ENCODE measurements at regions not wholly inside any gene's neighbourhood (a gene's known extent, or its start where the extent isn't known, plus 50 kb on each side); places are given as distances from the start of the nearest gene placed in this dataset.

GRCh38 chr2:4278392-4278791 lies 575.0 kb downstream of the DCDC2C start:
- POLR2A ChIA-PET (ENCODE audit: unreplicated experiment), result no interaction called here
- TF ChIP-seq EZH2 (IDR thresholded peaks at IDR 0.05; ENCODE audit: low read depth), result no peak
- TF ChIP-seq CTCF (conservative IDR thresholded peaks at IDR 0.05), result no peak

GRCh38 chr2:4279431-4279830 lies 576.1 kb downstream of the DCDC2C start:
- ChIA-PET CTCF (no interaction called here), POLR2A (ENCODE audit: unreplicated experiment) (no interaction called here)
- Histone ChIP-seq H4K20me1 (ENCODE audit: insufficient read depth) (no peaks in the 10 kb centered on the region), H3K4me1 (replicated peaks; ENCODE audit: insufficient read depth) (no peaks in the 10 kb centered on the region), H3K4me2 (no peak overlapping the region), H3K4me3 (no peak overlapping the region), H3K9me2 (ENCODE audit: insufficient read depth) (no peaks in the 10 kb centered on the region), H3K27me3 (ENCODE audit: insufficient read depth, low read depth) (no peaks in the 10 kb centered on the region), H3K79me2 (ENCODE audit: low read depth) (no peaks in the 10 kb centered on the region), H3K36me3 (ENCODE audit: low read depth) (no peaks in the 10 kb centered on the region), H2AFZ (no peak overlapping the region), H3F3A (ENCODE audit: insufficient read depth, low read depth) (no peaks in the 10 kb centered on the region), H3K27ac (no peak overlapping the region), H3K9me3 (ENCODE audit: insufficient read depth, low read depth) (no peaks in the 10 kb centered on the region)
- no peak for DNase-seq
- intact Hi-C loops (cut with micrococcal nuclease; ENCODE audit: unreplicated experiment), result no loop called here
- BruUV-seq (replicated peaks), result no TSS peak
- TF ChIP-seq CTCF (conservative IDR thresholded peaks at IDR 0.05) (no peak), EZH2 (IDR thresholded peaks at IDR 0.05; ENCODE audit: low read depth) (no peak)

More at GRCh38 chr2:4278392-4278791, 575.0 kb downstream of the DCDC2C start:
- Histone ChIP-seq H3K9me2 (ENCODE audit: insufficient read depth) (no peaks in the 10 kb centered on the region), H3K4me2 (no peak overlapping the region), H3K36me3 (ENCODE audit: low read depth) (no peaks in the 10 kb centered on the region), H3K4me3 (no peak overlapping the region), H3K27ac (no peak overlapping the region), H3K27me3 (ENCODE audit: insufficient read depth, low read depth) (no peaks in the 10 kb centered on the region), H2AFZ (no peak overlapping the region), H4K20me1 (ENCODE audit: insufficient read depth) (no peaks in the 10 kb centered on the region), H3F3A (ENCODE audit: insufficient read depth, low read depth) (no peaks in the 10 kb centered on the region), H3K79me2 (ENCODE audit: low read depth) (no peaks in the 10 kb centered on the region), H3K4me1 (replicated peaks; ENCODE audit: insufficient read depth) (no peaks in the 10 kb centered on the region), H3K9me3 (ENCODE audit: insufficient read depth, low read depth) (no peaks in the 10 kb centered on the region)
- no peak for DNase-seq
- CTCF ChIA-PET, result no interaction called here
- BruUV-seq (replicated peaks), result no TSS peak
- intact Hi-C loops (cut with micrococcal nuclease; ENCODE audit: unreplicated experiment), result no loop called here

GRCh38 chr2:4291430-4291829 lies 588.1 kb downstream of the DCDC2C start:
- TF ChIP-seq EZH2 (IDR thresholded peaks at IDR 0.05; ENCODE audit: low read depth), result no peak
- no peak for TF ChIP-seq CTCF (conservative IDR thresholded peaks at IDR 0.05)
- ChIA-PET CTCF (no interaction called here), POLR2A (ENCODE audit: unreplicated experiment) (no interaction called here)
- no peaks in the 10 kb centered on the region for H3K36me3 ChIP-seq (ENCODE audit: low read depth)
- no peaks in the 10 kb centered on the region for H4K20me1 ChIP-seq (ENCODE audit: insufficient read depth)
- no peaks in the 10 kb centered on the region for H3K79me2 ChIP-seq (ENCODE audit: low read depth)
- no peak for DNase-seq
- H3F3A ChIP-seq (ENCODE audit: insufficient read depth, low read depth), result no peaks in the 10 kb centered on the region
- no peaks in the 10 kb centered on the region for H3K4me1 ChIP-seq (replicated peaks; ENCODE audit: insufficient read depth)
- H3K27me3 ChIP-seq (ENCODE audit: insufficient read depth, low read depth), result no peaks in the 10 kb centered on the region
- no peak overlapping the region for H2AFZ ChIP-seq
- BruUV-seq (replicated peaks), result no TSS peak
- intact Hi-C loops (cut with micrococcal nuclease; ENCODE audit: unreplicated experiment), result no loop called here
- no peak overlapping the region for H3K27ac ChIP-seq
- no peak overlapping the region for H3K4me3 ChIP-seq
- H3K9me3 ChIP-seq (ENCODE audit: insufficient read depth, low read depth), result no peaks in the 10 kb centered on the region
- no peak overlapping the region for H3K4me2 ChIP-seq
- no peaks in the 10 kb centered on the region for H3K9me2 ChIP-seq (ENCODE audit: insufficient read depth)
